ENCODE measurements at regions not wholly inside any gene's neighbourhood (a gene's known extent, or its start where the extent isn't known, plus 50 kb on each side); places are given as distances from the start of the nearest gene placed in this dataset.

DNA sequence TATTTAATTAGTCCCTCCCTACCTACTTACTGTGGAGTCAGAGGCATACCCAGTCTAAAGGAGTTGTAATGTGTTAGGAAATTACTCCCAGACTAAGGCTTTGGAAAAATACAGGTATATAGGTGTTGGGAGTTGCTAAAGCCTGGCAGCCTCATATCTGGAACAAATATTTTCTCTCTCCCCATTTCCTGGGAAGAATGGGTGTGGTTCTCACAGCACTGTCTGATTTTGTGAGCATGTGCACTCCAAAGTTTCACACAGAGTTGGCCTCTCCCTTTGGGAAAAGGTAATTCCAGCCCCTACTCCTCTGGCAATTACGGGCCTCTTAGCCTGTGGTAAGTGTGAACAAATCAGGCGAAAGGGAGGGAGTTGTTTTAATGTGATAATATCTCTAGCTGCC lies 187.0 kb downstream of the MID1IP1 start:
- TF ChIP-seq, protein P1, sequence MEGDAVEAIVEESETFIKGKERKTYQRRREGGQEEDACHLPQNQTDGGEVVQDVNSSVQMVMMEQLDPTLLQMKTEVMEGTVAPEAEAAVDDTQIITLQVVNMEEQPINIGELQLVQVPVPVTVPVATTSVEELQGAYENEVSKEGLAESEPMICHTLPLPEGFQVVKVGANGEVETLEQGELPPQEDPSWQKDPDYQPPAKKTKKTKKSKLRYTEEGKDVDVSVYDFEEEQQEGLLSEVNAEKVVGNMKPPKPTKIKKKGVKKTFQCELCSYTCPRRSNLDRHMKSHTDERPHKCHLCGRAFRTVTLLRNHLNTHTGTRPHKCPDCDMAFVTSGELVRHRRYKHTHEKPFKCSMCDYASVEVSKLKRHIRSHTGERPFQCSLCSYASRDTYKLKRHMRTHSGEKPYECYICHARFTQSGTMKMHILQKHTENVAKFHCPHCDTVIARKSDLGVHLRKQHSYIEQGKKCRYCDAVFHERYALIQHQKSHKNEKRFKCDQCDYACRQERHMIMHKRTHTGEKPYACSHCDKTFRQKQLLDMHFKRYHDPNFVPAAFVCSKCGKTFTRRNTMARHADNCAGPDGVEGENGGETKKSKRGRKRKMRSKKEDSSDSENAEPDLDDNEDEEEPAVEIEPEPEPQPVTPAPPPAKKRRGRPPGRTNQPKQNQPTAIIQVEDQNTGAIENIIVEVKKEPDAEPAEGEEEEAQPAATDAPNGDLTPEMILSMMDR (IDR thresholded peaks at IDR 0.05), result no peak
- H3K4me3 Mint-ChIP-seq, result no peak overlapping the region
- H3K27ac Mint-ChIP-seq, result no peak overlapping the region
- no peaks in the 10 kb centered on the region for H3K4me1 Mint-ChIP-seq (ENCODE audit: low read depth)
- no peaks in the 10 kb centered on the region for H3K9me3 Mint-ChIP-seq
- DNase-seq, result no peak
- peaks cover 2% of the 10 kb centered on the region; the same call in 1 of the 2 replicates for H3K27me3 Mint-ChIP-seq (ENCODE audit: insufficient read depth)
- H3K36me3 Mint-ChIP-seq (ENCODE audit: low read depth), result no peaks in the 10 kb centered on the region

DNA sequence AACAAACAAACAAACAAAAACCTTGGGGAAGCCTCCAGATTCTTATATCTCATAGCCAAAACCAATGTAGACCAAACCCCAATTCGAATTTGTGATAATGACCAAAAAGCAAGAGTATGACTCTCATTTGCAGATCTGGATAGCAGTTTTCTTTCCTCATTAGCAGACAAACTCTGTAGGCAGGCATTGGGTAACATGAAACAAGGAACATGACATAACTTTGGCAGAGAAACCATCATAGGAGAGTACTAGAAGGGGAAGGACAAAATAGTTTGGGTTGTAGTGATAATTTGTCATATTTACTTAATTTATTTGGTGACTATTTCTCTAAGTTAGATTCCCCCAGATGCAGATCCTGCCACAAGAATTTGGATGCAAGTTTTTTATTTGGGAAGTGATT lies 187.8 kb downstream of the MID1IP1 start:
- no peak overlapping the region for H3K27ac Mint-ChIP-seq
- H3K27me3 Mint-ChIP-seq (ENCODE audit: insufficient read depth), result peaks cover 2% of the 10 kb centered on the region; the same call in 1 of the 2 replicates
- H3K9me3 Mint-ChIP-seq, result no peaks in the 10 kb centered on the region
- no peak overlapping the region for H3K4me3 Mint-ChIP-seq
- no peak for DNase-seq
- no peaks in the 10 kb centered on the region for H3K4me1 Mint-ChIP-seq (ENCODE audit: low read depth)
- TF ChIP-seq, protein P1 (IDR thresholded peaks at IDR 0.05), result no peak
- H3K36me3 Mint-ChIP-seq (ENCODE audit: low read depth), result no peaks in the 10 kb centered on the region

DNA sequence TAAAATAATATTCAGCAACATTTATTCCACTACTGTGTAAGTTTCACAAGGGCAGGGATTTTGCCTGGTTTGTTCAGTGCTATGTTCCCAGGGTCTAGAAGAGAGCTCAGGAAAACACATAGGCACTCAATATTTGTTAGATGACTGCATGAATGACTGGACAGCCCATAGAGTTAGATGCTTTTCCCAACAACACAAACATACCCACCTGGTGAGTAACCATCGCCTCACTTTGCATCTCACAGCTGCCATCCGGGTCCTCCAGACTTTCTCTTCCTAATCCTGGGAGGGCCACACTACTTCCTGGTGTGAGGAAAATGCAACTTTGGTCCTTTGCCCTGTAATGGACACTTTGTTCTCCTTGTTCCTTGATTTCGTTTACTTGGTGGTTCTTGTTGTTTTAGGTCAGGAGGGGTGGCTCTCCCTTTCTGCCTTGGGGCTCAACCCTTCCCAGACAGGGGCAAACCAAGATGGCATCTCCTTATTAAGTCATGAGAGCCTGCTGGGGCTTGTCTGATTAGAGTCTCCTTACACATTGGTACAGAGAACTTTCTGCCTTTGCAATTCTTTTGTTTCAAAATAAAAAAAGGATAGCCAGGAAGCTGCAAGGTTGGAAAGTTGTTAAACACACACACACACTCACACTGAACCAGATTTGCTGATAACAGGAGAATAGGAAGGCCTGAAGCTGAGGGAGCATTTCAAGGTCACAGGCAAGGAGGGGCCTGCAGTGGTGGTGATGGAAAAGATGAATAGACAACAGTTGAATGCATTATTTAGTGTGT lies 190.6 kb downstream of the MID1IP1 start:
- TF ChIP-seq, protein P1 (IDR thresholded peaks at IDR 0.05), result no peak
- Mint-ChIP-seq H3K36me3 (ENCODE audit: low read depth) (no peaks in the 10 kb centered on the region), H3K27ac (no peak overlapping the region), H3K27me3 (ENCODE audit: insufficient read depth) (peaks cover 2% of the 10 kb centered on the region; the same call in 1 of the 2 replicates), H3K9me3 (no peaks in the 10 kb centered on the region), H3K4me3 (no peak overlapping the region), H3K4me1 (ENCODE audit: low read depth) (no peaks in the 10 kb centered on the region)
- DNase-seq, result no peak

DNA sequence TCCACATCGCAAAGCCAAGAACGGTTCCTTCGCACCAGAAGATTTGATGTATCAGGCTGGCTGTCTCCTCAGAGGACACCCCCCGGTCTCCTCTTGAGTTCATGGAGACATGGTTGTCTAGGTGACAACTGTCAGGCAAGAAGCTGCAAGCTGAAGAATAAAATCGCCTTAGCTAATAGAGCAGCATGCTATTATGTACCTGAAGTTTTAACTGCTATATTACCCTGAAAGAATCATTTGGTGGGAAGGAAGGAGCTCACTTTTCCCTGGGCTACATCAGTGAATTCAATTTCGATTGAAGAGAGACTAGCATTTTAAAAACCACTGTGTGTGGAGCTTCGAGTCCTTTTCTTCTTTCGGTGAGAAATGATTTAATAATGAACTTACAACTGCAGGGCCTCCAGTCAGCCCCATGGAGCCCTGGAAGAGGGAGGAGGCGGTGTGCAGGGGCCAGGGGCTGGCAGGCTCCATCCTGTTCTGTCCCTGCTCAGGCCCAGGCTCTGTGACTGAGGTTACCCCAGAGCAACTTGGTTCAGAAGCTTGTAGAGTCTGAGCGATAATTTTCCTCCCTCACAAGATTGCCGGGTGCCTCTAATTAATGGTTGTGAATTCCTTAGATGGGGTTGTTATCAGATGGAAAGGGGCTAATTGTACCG lies 191.3 kb downstream of the MID1IP1 start:
- H3K4me3 Mint-ChIP-seq, result no peak overlapping the region
- TF ChIP-seq, protein P1 (IDR thresholded peaks at IDR 0.05), result no peak
- no peaks in the 10 kb centered on the region for H3K36me3 Mint-ChIP-seq (ENCODE audit: low read depth)
- no peaks in the 10 kb centered on the region for H3K9me3 Mint-ChIP-seq
- no peaks in the 10 kb centered on the region for H3K4me1 Mint-ChIP-seq (ENCODE audit: low read depth)
- H3K27ac Mint-ChIP-seq, result no peak overlapping the region
- peaks cover 2% of the 10 kb centered on the region; the same call in 1 of the 2 replicates for H3K27me3 Mint-ChIP-seq (ENCODE audit: insufficient read depth)
- DNase-seq, result no peak

DNA sequence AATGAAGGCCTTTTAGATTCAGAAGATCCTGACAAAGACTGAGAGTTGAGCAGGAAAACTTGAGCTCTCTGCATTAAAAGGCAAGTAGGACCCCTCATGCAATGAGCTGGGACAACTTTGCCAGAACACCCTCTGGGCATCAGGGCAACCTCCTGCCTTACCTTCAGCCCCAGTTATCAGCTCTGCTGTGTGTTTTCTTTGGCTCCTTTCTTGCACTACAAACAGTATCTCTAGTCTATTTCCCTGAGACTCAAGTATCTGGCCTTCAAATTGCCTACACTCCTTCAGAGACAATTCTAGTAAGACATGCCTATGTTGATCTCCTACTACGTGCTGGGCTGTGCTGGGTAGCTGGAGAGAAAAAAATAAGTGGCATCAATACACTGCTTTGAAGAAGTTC lies 192.2 kb downstream of the MID1IP1 start:
- DNase-seq, result no peak
- Mint-ChIP-seq H3K27ac (no peak overlapping the region), H3K36me3 (ENCODE audit: low read depth) (no peaks in the 10 kb centered on the region), H3K27me3 (ENCODE audit: insufficient read depth) (peaks cover 2% of the 10 kb centered on the region; the same call in 1 of the 2 replicates), H3K4me1 (ENCODE audit: low read depth) (no peaks in the 10 kb centered on the region), H3K4me3 (no peak overlapping the region), H3K9me3 (no peaks in the 10 kb centered on the region)
- TF ChIP-seq, protein P1 (IDR thresholded peaks at IDR 0.05), result no peak

Measured in HFFc6 (cell line).